CD4-positive, alpha-beta T cell treated with Interleukin-6 at 100 ng/mL for 8 hours (primary cell): ENCODE measurements at regions not wholly inside any gene's neighbourhood (a gene's known extent, or its start where the extent isn't known, plus 50 kb on each side); places are given as distances from the start of the nearest gene placed in this dataset.

ENCODE experiments used
- DNase-seq: peaks from one replicate; pipeline ENCODE4 v3.0.0-alpha.2; 2020; ENCODE audit warnings: mixed read lengths, low spot score

- no peak for DNase-seq
Observed at GRCh38 chr12:130102266-130102665, 60.0 kb upstream of the FZD10 start.

- no peak for DNase-seq
Observed at GRCh38 chr12:130104571-130105106, 57.6 kb upstream of the FZD10 start.

GRCh38 chr12:130109062-130109945 is 53.0 kb upstream of the FZD10 start:
- DNase-seq = no peak

- DNase-seq = no peak
Observed at GRCh38 chr12:130110914-130111313, 51.4 kb upstream of the FZD10 start.

- no peak for DNase-seq
Observed at GRCh38 chr12:130111965-130112496, 50.2 kb upstream of the FZD10 start.
